DOHH2 (cell line): ENCODE measurements at regions not wholly inside any gene's neighbourhood (a gene's known extent, or its start where the extent isn't known, plus 50 kb on each side); places are given as distances from the start of the nearest gene placed in this dataset.
A peak's percentile ranks its signal among the peaks of the same experiment; 100 is the strongest.

Experiments
- H3F3A ChIP-seq: fragments of 200-600 bp; sonication (generic), shearing (Covaris generic); 2 replicates; pipeline ENCODE4 v1.6.0; 2016; ENCODE audit warnings: antibody characterized with exemption, mild to moderate bottlenecking; ENCODE audit not compliant: control insufficient read depth, insufficient read depth
- H3K27ac ChIP-seq: fragments of 200-600 bp; sonication (generic); 2 replicates; pipeline ENCODE4 v1.5.1; 2014; ENCODE audit warnings: low read depth, mild to moderate bottlenecking, low read length, moderate library complexity
- H3K27me3 ChIP-seq: fragments of 200-600 bp; sonication (generic); 2 replicates; pipeline ENCODE4 v1.6.1; 2014; ENCODE audit warnings: mild to moderate bottlenecking, low read length, mixed read lengths; ENCODE audit not compliant: control insufficient read depth
- H3K36me3 ChIP-seq: fragments of 200-600 bp; sonication (generic); 2 replicates; pipeline ENCODE4 v1.6.1; 2014; ENCODE audit warnings: mild to moderate bottlenecking, low read length, moderate library complexity, mixed read lengths; ENCODE audit not compliant: control insufficient read depth
- H3K4me1 ChIP-seq: fragments of 200-600 bp; sonication (generic); 2 replicates; pipeline ENCODE4 v1.6.1; 2014; ENCODE audit warnings: mild to moderate bottlenecking, low read length, mixed read lengths; ENCODE audit not compliant: control insufficient read depth
- H3K4me2 ChIP-seq: fragments of 200-600 bp; sonication (generic); 2 replicates; pipeline ENCODE4 v1.6.0; 2014; ENCODE audit warnings: mild to moderate bottlenecking, low read length, moderate library complexity
- H3K4me3 ChIP-seq: fragments of 200-600 bp; sonication (generic); 2 replicates; pipeline ENCODE4 v1.5.1; 2014; ENCODE audit warnings: mild to moderate bottlenecking, low read length, mixed read lengths
- H3K79me2 ChIP-seq: fragments of 200-600 bp; sonication (generic); 2 replicates; pipeline ENCODE4 v1.6.1; 2014; ENCODE audit warnings: mild to moderate bottlenecking, low read length, mixed read lengths; ENCODE audit not compliant: control insufficient read depth
- H3K9me2 ChIP-seq: fragments of 200-600 bp; sonication (generic); replicated peaks from 2 replicates; pipeline ENCODE4 v1.6.1; 2014; ENCODE audit warnings: mild to moderate bottlenecking, low read length, mixed read lengths; ENCODE audit not compliant: control insufficient read depth
- H3K9me3 ChIP-seq: fragments of 200-600 bp; sonication (generic); 2 replicates; pipeline ENCODE4 v1.6.1; 2014; ENCODE audit warnings: antibody characterized with exemption, low read length, mixed read lengths; ENCODE audit not compliant: control insufficient read depth, insufficient read depth
- H4K20me1 ChIP-seq: fragments of 200-600 bp; sonication (generic); 2 replicates; pipeline ENCODE4 v1.6.0; 2014; ENCODE audit warnings: low read depth, mild to moderate bottlenecking, antibody characterized with exemption, low read length, moderate library complexity; ENCODE audit not compliant: control insufficient read depth, insufficient read depth
- CTCF ChIP-seq: fragments of 200-600 bp; sonication (generic); IDR thresholded peaks from one replicate; pipeline ENCODE4 v1.5.1; 2014; ENCODE audit warnings: antibody characterized with exemption, mild to moderate bottlenecking, low read depth, low read length; ENCODE audit not compliant: poor library complexity, severe bottlenecking
- EZH2phosphoT487 ChIP-seq: fragments of 200-600 bp; sonication (generic); IDR thresholded peaks from 2 replicates; pipeline ENCODE4 v1.6.1; 2017; ENCODE audit warnings: borderline replicate concordance, mild to moderate bottlenecking, antibody characterized with exemption, low read length, moderate library complexity, mixed read lengths

DNA sequence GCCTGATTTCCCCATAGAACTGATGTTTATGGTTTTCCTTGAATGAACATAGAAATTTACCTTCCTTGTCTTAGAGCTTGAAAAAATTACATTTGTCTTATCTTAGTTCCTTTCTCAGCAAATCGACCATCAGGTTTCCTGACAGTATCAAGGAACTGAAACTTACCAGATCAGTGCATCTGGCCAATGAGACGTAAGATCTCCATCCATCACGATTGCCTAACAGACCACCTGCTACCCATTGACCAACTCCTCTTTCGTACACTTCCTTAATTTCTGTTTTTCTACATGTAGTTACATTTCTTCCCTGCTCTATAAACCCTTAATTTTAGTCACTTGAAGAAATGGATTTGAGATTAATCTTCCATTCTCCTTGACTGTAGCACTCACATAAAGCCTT, 57.4 kb upstream of the TMPRSS15 start:
- peak overlapping the region; percentile 100 for H3K27ac ChIP-seq
- H3F3A ChIP-seq = peaks cover 18% of the 10 kb centered on the region
- no peaks in the 10 kb centered on the region for H3K79me2 ChIP-seq
- H3K4me1 ChIP-seq = peaks cover 56% of the 10 kb centered on the region
- peak overlapping the region; percentile 82 for H3K4me2 ChIP-seq
- H3K9me2 ChIP-seq = no peaks in the 10 kb centered on the region
- H3K4me3 ChIP-seq = peak overlapping the region; percentile 66; the same call in 1 of the 2 replicates
- H3K27me3 ChIP-seq = no peaks in the 10 kb centered on the region
- H3K9me3 ChIP-seq = no peaks in the 10 kb centered on the region
- H3K36me3 ChIP-seq = peaks cover 21% of the 10 kb centered on the region
- no peaks in the 10 kb centered on the region for H4K20me1 ChIP-seq
- TF ChIP-seq EZH2phosphoT487 = no peak
- no peak for TF ChIP-seq CTCF

DNA sequence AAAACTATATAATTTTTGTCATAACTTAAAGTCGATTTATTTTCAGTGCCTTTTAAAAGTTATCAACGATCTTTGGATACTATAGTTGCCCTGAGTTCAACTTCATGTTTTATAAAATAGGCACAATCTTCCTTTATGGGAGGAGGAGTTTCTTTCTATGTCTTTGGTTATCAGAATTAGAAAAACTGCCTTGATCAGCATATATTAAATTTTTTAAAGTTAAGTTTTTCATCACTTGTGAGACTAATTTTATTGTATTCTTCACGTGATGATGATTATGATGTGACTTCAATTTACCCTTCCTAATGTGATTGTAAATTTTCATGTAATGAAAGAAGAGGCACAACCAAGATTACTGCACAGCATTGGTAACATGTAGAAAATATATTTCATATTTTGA, 58.2 kb upstream of the TMPRSS15 start:
- H3K4me1 ChIP-seq = peaks cover 55% of the 10 kb centered on the region
- no peaks in the 10 kb centered on the region for H3K9me2 ChIP-seq
- H3F3A ChIP-seq = peaks cover 18% of the 10 kb centered on the region
- H3K27me3 ChIP-seq = no peaks in the 10 kb centered on the region
- peak overlapping the region; percentile 82 for H3K4me2 ChIP-seq
- peak overlapping the region; percentile 100 for H3K27ac ChIP-seq
- no peaks in the 10 kb centered on the region for H4K20me1 ChIP-seq
- H3K4me3 ChIP-seq = peak overlapping the region; percentile 34; the same call in 1 of the 2 replicates
- H3K79me2 ChIP-seq = no peaks in the 10 kb centered on the region
- TF ChIP-seq CTCF = no peak
- no peak for TF ChIP-seq EZH2phosphoT487
- peaks cover 21% of the 10 kb centered on the region for H3K36me3 ChIP-seq
- no peaks in the 10 kb centered on the region for H3K9me3 ChIP-seq

GRCh38 chr21:18467715-18468114, 64.1 kb upstream of the TMPRSS15 start:
- Histone ChIP-seq H3F3A (peaks cover 4% of the 10 kb centered on the region; the same call in 1 of the 2 replicates), H3K4me3 (no peak overlapping the region), H3K4me2 (no peak overlapping the region), H3K36me3 (peaks cover 5% of the 10 kb centered on the region; the same call in 1 of the 2 replicates), H3K9me2 (no peaks in the 10 kb centered on the region), H3K27ac (no peak overlapping the region), H3K27me3 (no peaks in the 10 kb centered on the region), H4K20me1 (no peaks in the 10 kb centered on the region), H3K79me2 (no peaks in the 10 kb centered on the region), H3K4me1 (peaks cover 28% of the 10 kb centered on the region), H3K9me3 (no peaks in the 10 kb centered on the region)
- TF ChIP-seq EZH2phosphoT487 = no peak
- TF ChIP-seq CTCF = no peak
